H1 (cell line): ENCODE measurements at regions not wholly inside any gene's neighbourhood (a gene's known extent, or its start where the extent isn't known, plus 50 kb on each side); places are given as distances from the start of the nearest gene placed in this dataset.

ENCODE experiments used
- CTCF ChIA-PET: fragments of 300-600 bp; sonication (Branson Sonifier 250); formaldehyde crosslinking; loops from one replicate; lab custom pipeline; 2021; ENCODE audit not compliant: partially characterized antibody; lab: Charles Lee
- POLR2A ChIA-PET: fragments of 300-600 bp; sonication (Branson Sonifier 250); formaldehyde crosslinking; loops from one replicate; lab custom pipeline; 2021; ENCODE audit warnings: inconsistent platforms; ENCODE audit not compliant: partially characterized antibody; lab: Charles Lee
- DNase-seq, 2 experiments: peaks; one replicate each; pipeline versions ENCODE4 v3.0.0 to v3.0.0-alpha.2; 2010 to 2022; ENCODE audit warnings: low spot score in 2 of 2, low read depth in 1 of 2, mixed read lengths in 1 of 2
- FAIRE-seq: peaks from 2 replicates; lab custom pipeline; 2011; peaks lifted over from hg19 to GRCh38; lab: Jason Lieb, UNC
- H2AFZ ChIP-seq: 2 replicates; pipeline ENCODE4 v1.8.1; 2012; ENCODE audit warnings: low read length, inconsistent platforms
- H2AK5ac ChIP-seq: 2 replicates; pipeline ENCODE4 v1.6.1; 2013; ENCODE audit warnings: low read depth, low read length
- H2BK120ac ChIP-seq: replicated peaks from 2 replicates; pipeline ENCODE3; 2013; ENCODE audit warnings: low read depth, low read length, inconsistent platforms
- H2BK12ac ChIP-seq: 2 replicates; pipeline ENCODE4 v1.6.1; 2013; ENCODE audit warnings: low read depth, low read length
- H2BK15ac ChIP-seq: 2 replicates; pipeline ENCODE4 v1.6.1; 2013; ENCODE audit warnings: low read length
- H2BK20ac ChIP-seq: 2 replicates; pipeline ENCODE4 v1.6.1; 2013; ENCODE audit warnings: low read length
- H2BK5ac ChIP-seq: 2 replicates; pipeline ENCODE4 v1.6.1; 2013; ENCODE audit warnings: low read depth, low read length
- H3K14ac ChIP-seq: 2 replicates; pipeline ENCODE4 v1.6.1; 2013; ENCODE audit warnings: inconsistent platforms; ENCODE audit not compliant: insufficient read length
- H3K18ac ChIP-seq: 2 replicates; pipeline ENCODE4 v1.6.1; 2013; ENCODE audit warnings: low read length; ENCODE audit errors: extremely low read depth
- H3K23ac ChIP-seq: 2 replicates; pipeline ENCODE4 v1.6.1; 2013; ENCODE audit warnings: inconsistent platforms; ENCODE audit not compliant: insufficient read length
- H3K23me2 ChIP-seq: 2 replicates; pipeline ENCODE4 v1.6.1; 2013; ENCODE audit warnings: low read depth, low read length
- H3K27ac ChIP-seq: 2 replicates; pipeline ENCODE4 v1.6.1; 2011; ENCODE audit warnings: low read depth, low read length, inconsistent platforms
- H3K27me3 ChIP-seq, 4 experiments: replicated peaks in 1 of 4; 1 replicate in 1 of 4; 2 replicates in 3 of 4; pipeline versions ENCODE4 v1.6.1 to v1.8.1; 2011 to 2013; ENCODE audit warnings: low read length in 3 of 4, mild to moderate bottlenecking in 3 of 4, inconsistent platforms in 2 of 4, mixed read lengths in 2 of 4, moderate library complexity in 1 of 4; ENCODE audit not compliant: control insufficient read depth in 3 of 4, insufficient read depth in 3 of 4; ENCODE audit errors: extremely low read depth in 1 of 4
- H3K36me3 ChIP-seq, 4 experiments: 2 replicates each; pipeline versions ENCODE4 v1.6.1 to v1.8.1; 2011 to 2013; ENCODE audit warnings: mild to moderate bottlenecking in 4 of 4, low read length in 3 of 4, moderate library complexity in 2 of 4, control low read depth in 1 of 4, inconsistent platforms in 1 of 4; ENCODE audit not compliant: insufficient read depth in 4 of 4, control insufficient read depth in 2 of 4
- H3K4ac ChIP-seq: replicated peaks from 2 replicates; pipeline ENCODE3; 2013; ENCODE audit warnings: low read length, low read depth, mixed read lengths, inconsistent platforms; ENCODE audit not compliant: insufficient read length
- H3K4me1 ChIP-seq, 4 experiments: replicated peaks in 1 of 4; 1 replicate in 1 of 4; 2 replicates in 3 of 4; pipeline versions ENCODE4 v1.6.1 to v1.8.1; 2011 to 2013; ENCODE audit warnings: low read length in 3 of 4, inconsistent platforms in 2 of 4, mixed read lengths in 1 of 4; ENCODE audit not compliant: insufficient read depth in 4 of 4, control insufficient read depth in 3 of 4
- H3K4me2 ChIP-seq, 2 experiments: 2 replicates each; pipeline versions ENCODE4 v1.6.1 to v1.8.1; 2011 to 2013; ENCODE audit warnings: low read depth in 2 of 2, low read length in 2 of 2, control low read depth in 1 of 2, inconsistent platforms in 1 of 2, mild to moderate bottlenecking in 1 of 2; ENCODE audit not compliant: insufficient read depth in 1 of 2
- H3K4me3 ChIP-seq, 4 experiments: fragments of 200-600, 300-600 bp in 1 of 4; sonication (generic), shearing (Covaris generic), sonication (Bioruptor Twin) in 1 of 4; 2 replicates each; pipeline versions ENCODE4 v1.5.1 to v1.8.1; 2011 to 2016; ENCODE audit warnings: low read length in 4 of 4, low read depth in 3 of 4, control low read depth in 2 of 4, inconsistent platforms in 2 of 4, mild to moderate bottlenecking in 2 of 4, mixed read lengths in 1 of 4, moderate library complexity in 1 of 4; ENCODE audit not compliant: insufficient read depth in 2 of 4; ENCODE audit errors: extremely low read depth in 1 of 4
- H3K56ac ChIP-seq: replicated peaks from 2 replicates; pipeline ENCODE3; 2013; ENCODE audit warnings: low read depth, mild to moderate bottlenecking, mixed read lengths, low read length, inconsistent platforms; ENCODE audit not compliant: insufficient read length
- H3K79me1 ChIP-seq: 2 replicates; pipeline ENCODE4 v1.6.1; 2013; ENCODE audit warnings: low read depth, low read length, control low read depth
- H3K79me2 ChIP-seq, 2 experiments: 2 replicates each; pipeline versions ENCODE4 v1.6.1 to v1.8.1; 2012 to 2013; ENCODE audit warnings: low read length in 2 of 2, mild to moderate bottlenecking in 2 of 2, inconsistent platforms in 1 of 2; ENCODE audit not compliant: insufficient read depth in 2 of 2, control insufficient read depth in 1 of 2
- H3K9ac ChIP-seq, 4 experiments: replicated peaks in 1 of 4; 1 replicate in 1 of 4; 2 replicates in 3 of 4; pipeline versions ENCODE4 v1.6.1 to v1.8.1; 2011 to 2013; ENCODE audit warnings: low read depth in 3 of 4, low read length in 3 of 4, control low read depth in 2 of 4, mild to moderate bottlenecking in 2 of 4, moderate library complexity in 2 of 4, inconsistent platforms in 1 of 4; ENCODE audit errors: extremely low read depth in 1 of 4
- H3K9me3 ChIP-seq, 2 experiments: 2 replicates each; pipeline versions ENCODE4 v1.6.1 to v1.8.1; 2012 to 2013; ENCODE audit warnings: mild to moderate bottlenecking in 2 of 2, moderate library complexity in 2 of 2, control low read depth in 1 of 2, inconsistent platforms in 1 of 2, low read depth in 1 of 2, low read length in 1 of 2, mixed read lengths in 1 of 2; ENCODE audit not compliant: insufficient read depth in 2 of 2
- H4K20me1 ChIP-seq, 2 experiments: replicated peaks in 1 of 2; 2 replicates each; pipeline versions ENCODE3 to v1.8.1; 2011 to 2013; ENCODE audit warnings: inconsistent platforms in 2 of 2, low read length in 2 of 2, mild to moderate bottlenecking in 1 of 2; ENCODE audit not compliant: insufficient read depth in 2 of 2, control insufficient read depth in 1 of 2
- H4K5ac ChIP-seq: 2 replicates; pipeline ENCODE4 v1.6.1; 2013; ENCODE audit warnings: low read length, low read depth, mixed read lengths, inconsistent platforms; ENCODE audit not compliant: insufficient read length
- H4K8ac ChIP-seq: 2 replicates; pipeline ENCODE4 v1.8.0; 2013; ENCODE audit warnings: mild to moderate bottlenecking, moderate library complexity, low read length, inconsistent platforms; ENCODE audit not compliant: insufficient read depth; ENCODE audit errors: extremely low read depth
- H4K91ac ChIP-seq: replicated peaks from 2 replicates; pipeline ENCODE3; 2013; ENCODE audit warnings: low read length, mixed read lengths, inconsistent platforms; ENCODE audit not compliant: insufficient read length
- CBX8 ChIP-seq: fragments of 300-800, 300-1000 bp; sonication (generic); IDR thresholded peaks from 2 replicates; pipeline ENCODE4 v1.7.1; 2016; ENCODE audit warnings: low read depth, low read length, borderline replicate concordance
- EP300 ChIP-seq, 2 experiments: IDR thresholded peaks; 1 replicate in 1 of 2; 2 replicates in 1 of 2; pipeline ENCODE4 v1.6.1; 2011 to 2012; ENCODE audit warnings: low read depth in 2 of 2, low read length in 2 of 2, mild to moderate bottlenecking in 2 of 2, borderline replicate concordance in 1 of 2, inconsistent platforms in 1 of 2, moderate library complexity in 1 of 2
- GTF2F1 ChIP-seq: IDR thresholded peaks from 2 replicates; pipeline ENCODE4 v1.6.1; 2012; ENCODE audit warnings: low read depth, low read length, improper control_type of control experiment, borderline replicate concordance
- HDAC6 ChIP-seq: IDR thresholded peaks from one replicate; pipeline ENCODE4 v1.7.1; 2012; ENCODE audit warnings: low read depth, mild to moderate bottlenecking, inconsistent platforms, low read length, moderate library complexity
- MAFK ChIP-seq: IDR thresholded peaks from 2 replicates; pipeline ENCODE4 v1.6.1; 2012; ENCODE audit warnings: low read depth, mild to moderate bottlenecking, improper control_type of control experiment, low read length
- NANOG ChIP-seq: IDR thresholded peaks from 2 replicates; pipeline ENCODE4 v1.6.1; 2011; ENCODE audit warnings: low read length, low read depth, mild to moderate bottlenecking, inconsistent platforms; ENCODE audit not compliant: insufficient read depth, poor library complexity, severe bottlenecking
- RAD21 ChIP-seq, 2 experiments: IDR thresholded peaks in 1 of 2; conservative IDR thresholded peaks in 1 of 2; 2 replicates each; pipeline ENCODE4 v1.6.1; 2011; ENCODE audit warnings: low read depth in 2 of 2, low read length in 2 of 2, improper control_type of control experiment in 1 of 2, inconsistent platforms in 1 of 2, mild to moderate bottlenecking in 1 of 2, moderate library complexity in 1 of 2
- RNF2 ChIP-seq: fragments of 200-900, 300-1000 bp; sonication (generic); IDR thresholded peaks from 2 replicates; pipeline ENCODE4 v1.7.1; 2016; ENCODE audit warnings: borderline replicate concordance, low read depth, mild to moderate bottlenecking, antibody characterized with exemption, low read length; ENCODE audit not compliant: poor library complexity, severe bottlenecking; ENCODE audit errors: missing control alignments
- SAP30 ChIP-seq: fragments of 300-600 bp; sonication (generic); IDR thresholded peaks from 2 replicates; pipeline ENCODE4 v1.7.1; 2012; ENCODE audit warnings: low read length, moderate library complexity, mild to moderate bottlenecking, inconsistent platforms; ENCODE audit not compliant: insufficient read depth, insufficient replicate concordance
- SIN3A ChIP-seq, 2 experiments: IDR thresholded peaks in 1 of 2; conservative IDR thresholded peaks in 1 of 2; 2 replicates each; pipeline ENCODE4 v1.6.1; 2011 to 2012; ENCODE audit warnings: low read length in 2 of 2, improper control_type of control experiment in 1 of 2, low read depth in 1 of 2, mild to moderate bottlenecking in 1 of 2
- SP1 ChIP-seq: IDR thresholded peaks from 2 replicates; pipeline ENCODE4 v1.6.1; 2011; ENCODE audit warnings: low read depth, low read length
- SP2 ChIP-seq: IDR thresholded peaks from 2 replicates; pipeline ENCODE4 v1.6.1; 2012; ENCODE audit warnings: mild to moderate bottlenecking, low read length, inconsistent platforms
- SP4 ChIP-seq: IDR thresholded peaks from 2 replicates; pipeline ENCODE4 v1.6.1; 2012; ENCODE audit warnings: low read length, inconsistent platforms
- WGBS, 2 experiments: shearing (Covaris generic) in 1 of 2; methylation state at CpG; one replicate each; pipeline versions ENCODE4 v1.1.6 to v1.1.7; 2013 to 2015; ENCODE audit warnings: low lambda C conversion rate in 2 of 2, mixed read lengths in 2 of 2, inconsistent platforms in 1 of 2, low coverage in 1 of 2, missing lambda C conversion rate in 1 of 2; ENCODE audit not compliant: insufficient replicate concordance in 2 of 2, insufficient coverage in 1 of 2, insufficient read length in 1 of 2; ENCODE audit errors: extremely low coverage in 1 of 2, missing lambda C conversion rate in 1 of 2; 5-methylcytosine and 5-hydroxymethylcytosine counted together
- TF ChIP-seq, protein P1 (sequence below): IDR thresholded peaks from 2 replicates; pipeline ENCODE4 v1.6.1; 2012; ENCODE audit warnings: inconsistent platforms

DNA sequence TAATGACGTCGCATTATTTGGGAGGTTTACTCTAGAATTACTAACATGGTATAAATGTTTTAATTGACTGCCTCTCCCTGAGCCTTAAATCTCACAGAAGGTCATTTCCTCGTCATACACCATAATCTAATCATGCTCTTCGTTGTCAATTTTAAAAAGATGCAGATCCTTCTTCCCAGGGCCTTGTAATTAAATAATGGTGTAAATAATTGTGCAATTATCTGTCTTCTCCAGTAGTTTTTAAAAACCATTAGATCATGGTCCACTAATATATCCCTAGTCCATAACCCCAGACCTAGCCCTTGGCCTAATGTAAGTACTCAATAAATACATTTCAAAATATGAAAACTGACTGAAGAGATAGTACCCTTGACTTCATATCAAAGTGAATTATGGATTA lies 181.5 kb upstream of the GNAI1 start:
- no peaks in the 10 kb centered on the region for H3K79me2 ChIP-seq
- H2BK15ac ChIP-seq = no peak overlapping the region
- FAIRE-seq (no peak), DNase-seq (no peak)
- H3K4me3 ChIP-seq = no peak overlapping the region
- H3K9ac ChIP-seq = no peak overlapping the region
- H3K18ac ChIP-seq = no peak overlapping the region
- H2BK120ac ChIP-seq = no peak overlapping the region
- no peak overlapping the region for H3K4ac ChIP-seq
- H3K36me3 ChIP-seq = no peaks in the 10 kb centered on the region
- H3K4me1 ChIP-seq = no peaks in the 10 kb centered on the region
- H3K27ac ChIP-seq = no peak overlapping the region
- H3K4me2 ChIP-seq = no peak overlapping the region
- no peaks in the 10 kb centered on the region for H3K79me1 ChIP-seq
- no peak overlapping the region for H2BK20ac ChIP-seq
- H3K56ac ChIP-seq = no peak overlapping the region
- no peaks in the 10 kb centered on the region for H4K20me1 ChIP-seq
- POLR2A ChIA-PET = no interaction called here
- no peak overlapping the region for H2AFZ ChIP-seq
- H4K5ac ChIP-seq = no peak overlapping the region
- CTCF ChIA-PET = no interaction called here
- H3K23me2 ChIP-seq = no peaks in the 10 kb centered on the region; the same call in 1 of the 2 replicates
- WGBS, 2 experiments = 97% methylated on average over 4 of the region's 4 CpGs; no CpG with 5 or more reads in 1 of the 2 experiments
- H4K8ac ChIP-seq = no peak overlapping the region
- H2AK5ac ChIP-seq = no peak overlapping the region
- no peak overlapping the region for H4K91ac ChIP-seq
- no peak overlapping the region for H2BK12ac ChIP-seq
- no peak overlapping the region for H3K23ac ChIP-seq
- H3K9me3 ChIP-seq = no peaks in the 10 kb centered on the region
- H3K14ac ChIP-seq = no peak overlapping the region
- no peak overlapping the region for H2BK5ac ChIP-seq
- no peaks in the 10 kb centered on the region for H3K27me3 ChIP-seq
- TF ChIP-seq SP4 (no peak), RNF2 (no peak), SP1 (no peak), SP2 (no peak), NANOG (no peak), RAD21 (IDR thresholded peaks at IDR 0.05 in 1 of 2, conservative IDR thresholded peaks at IDR 0.05 in 1 of 2; ENCODE audit: low read depth in 2 of 2, low read length in 2 of 2) (no peak), HDAC6 (no peak), SIN3A (conservative IDR thresholded peaks at IDR 0.05 in 1 of 2, IDR thresholded peaks at IDR 0.05 in 1 of 2; ENCODE audit: low read depth in 1 of 2, low read length in 2 of 2) (no peak), GTF2F1 (no peak), MAFK (no peak), EP300 (IDR thresholded peaks at IDR 0.05; ENCODE audit: borderline replicate concordance in 1 of 2, low read depth in 2 of 2, low read length in 2 of 2) (no peak), SAP30 (no peak), CBX8 (no peak)
- TF ChIP-seq, protein P1, sequence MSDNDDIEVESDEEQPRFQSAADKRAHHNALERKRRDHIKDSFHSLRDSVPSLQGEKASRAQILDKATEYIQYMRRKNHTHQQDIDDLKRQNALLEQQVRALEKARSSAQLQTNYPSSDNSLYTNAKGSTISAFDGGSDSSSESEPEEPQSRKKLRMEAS = no peak
